Ammon's horn (tissue), 1 donor: ENCODE measurements at regions not wholly inside any gene's neighbourhood (a gene's known extent, or its start where the extent isn't known, plus 50 kb on each side); places are given as distances from the start of the nearest gene placed in this dataset.
"Not testable (repeated sequence)": the region's sequence is repeated elsewhere in the genome, so short reads cannot be mapped to it uniquely, and the experiment has no call there.

ENCODE experiments used
- DNase-seq: peaks from one replicate; pipeline ENCODE4 v3.0.0-alpha.2; 2016; ENCODE audit warnings: low spot score

GRCh38 chr18:78501251-78501650 lies 478.4 kb upstream of the SALL3 start:
- DNase-seq: no peak

- no peak for DNase-seq
Observed at GRCh38 chr18:78503129-78503528, 476.5 kb upstream of the SALL3 start.

GRCh38 chr18:78505851-78506461 lies 473.7 kb upstream of the SALL3 start:
- DNase-seq: peak; percentile 79

GRCh38 chr18:78507217-78507616 lies 472.4 kb upstream of the SALL3 start:
- no peak for DNase-seq

- DNase-seq: not testable (repeated sequence)
Observed at GRCh38 chr18:78508228-78508824, 471.3 kb upstream of the SALL3 start.

- DNase-seq: no peak
Observed at GRCh38 chr18:78510091-78510490, 469.5 kb upstream of the SALL3 start.

GRCh38 chr18:78510636-78511035 lies 469.0 kb upstream of the SALL3 start:
- no peak for DNase-seq

- no peak for DNase-seq
Observed at GRCh38 chr18:78511666-78512601, 467.7 kb upstream of the SALL3 start.

- DNase-seq: no peak
Observed at GRCh38 chr18:78514910-78515670, 464.5 kb upstream of the SALL3 start.

GRCh38 chr18:78517328-78517727 lies 462.3 kb upstream of the SALL3 start:
- no peak for DNase-seq

GRCh38 chr18:78517973-78518372 lies 461.6 kb upstream of the SALL3 start:
- no peak for DNase-seq

- DNase-seq: no peak
Observed at GRCh38 chr18:78518805-78519204, 460.8 kb upstream of the SALL3 start.

- no peak for DNase-seq
Observed at GRCh38 chr18:78519394-78520062, 460.1 kb upstream of the SALL3 start.

- no peak for DNase-seq
Observed at GRCh38 chr18:78521136-78521535, 458.5 kb upstream of the SALL3 start.

GRCh38 chr18:78521744-78522143 lies 457.9 kb upstream of the SALL3 start:
- DNase-seq: no peak

- DNase-seq: no peak
Observed at GRCh38 chr18:78522507-78522906, 457.1 kb upstream of the SALL3 start.

GRCh38 chr18:78523850-78524249 lies 455.8 kb upstream of the SALL3 start:
- no peak for DNase-seq

GRCh38 chr18:78525366-78526111 lies 454.1 kb upstream of the SALL3 start:
- DNase-seq: no peak

GRCh38 chr18:78526275-78526674 lies 453.3 kb upstream of the SALL3 start:
- no peak for DNase-seq

GRCh38 chr18:78526923-78527711 lies 452.5 kb upstream of the SALL3 start:
- no peak for DNase-seq
